Pons (tissue), 1 donor: ENCODE measurements at regions not wholly inside any gene's neighbourhood (a gene's known extent, or its start where the extent isn't known, plus 50 kb on each side); places are given as distances from the start of the nearest gene placed in this dataset.

Experiments used
- DNase-seq: peaks from one replicate; pipeline ENCODE4 v3.0.0-alpha.2; 2016; ENCODE audit warnings: low spot score

DNA sequence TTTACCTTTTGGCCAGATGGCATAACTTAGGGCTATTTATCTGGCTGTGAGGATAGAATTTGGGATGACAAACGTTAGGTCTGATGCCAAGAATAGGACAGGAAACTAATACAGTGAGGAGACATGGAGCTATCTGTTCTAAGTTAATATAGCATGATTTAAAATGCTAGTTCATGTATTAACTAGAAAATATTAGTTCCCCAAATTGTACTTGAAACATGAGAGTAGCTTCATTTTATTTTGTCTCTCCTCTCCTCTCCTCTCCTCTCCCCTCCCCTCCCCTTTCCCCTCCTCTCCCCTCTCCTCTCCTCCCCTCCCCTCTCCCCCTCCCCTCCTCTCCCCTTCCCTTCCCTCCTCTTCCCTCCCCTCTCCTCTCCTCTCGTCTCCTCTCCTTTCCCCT lies 101.1 kb upstream of the MYO16 start:
- DNase-seq, result no peak

DNA sequence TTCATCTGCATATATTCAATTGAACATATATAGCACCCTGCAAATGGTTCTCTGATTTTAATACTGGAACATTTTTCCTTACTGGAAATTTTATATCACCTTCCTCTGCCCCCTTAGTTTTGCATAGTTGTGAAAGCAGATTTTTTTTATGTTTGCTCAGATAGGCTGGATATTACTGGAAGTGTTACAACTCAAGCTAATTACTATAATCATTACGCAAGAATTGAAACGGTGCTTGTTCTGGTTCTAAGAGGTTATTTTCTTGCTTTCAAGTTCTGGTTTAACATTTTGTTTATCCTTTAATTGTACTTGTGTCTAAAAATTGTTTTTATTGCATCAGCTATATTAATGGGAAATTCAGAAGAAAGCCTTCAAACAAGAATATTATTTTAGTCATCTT lies 95.6 kb upstream of the MYO16 start:
- no peak for DNase-seq

DNA sequence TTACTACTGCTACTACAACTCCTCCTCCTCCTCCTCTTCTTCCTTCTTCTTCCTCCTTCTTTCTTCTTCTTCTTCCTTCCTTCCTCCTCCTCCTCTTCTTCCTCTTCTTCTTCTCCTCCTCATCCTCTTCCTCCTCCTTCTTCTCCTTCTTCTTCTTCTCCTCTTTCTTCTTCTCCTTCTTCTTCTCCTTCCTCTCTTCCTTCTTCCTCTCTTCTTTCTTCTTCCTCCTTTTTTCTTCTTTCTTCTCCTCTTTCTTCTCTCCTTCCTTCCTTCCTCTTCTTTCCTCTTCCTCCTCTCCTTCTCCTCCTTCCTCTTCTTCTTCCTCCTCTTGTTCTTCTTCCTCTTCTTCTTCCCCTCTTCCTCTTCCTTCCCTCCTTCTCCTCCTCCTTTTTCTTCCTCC lies 94.7 kb upstream of the MYO16 start:
- no peak for DNase-seq

DNA sequence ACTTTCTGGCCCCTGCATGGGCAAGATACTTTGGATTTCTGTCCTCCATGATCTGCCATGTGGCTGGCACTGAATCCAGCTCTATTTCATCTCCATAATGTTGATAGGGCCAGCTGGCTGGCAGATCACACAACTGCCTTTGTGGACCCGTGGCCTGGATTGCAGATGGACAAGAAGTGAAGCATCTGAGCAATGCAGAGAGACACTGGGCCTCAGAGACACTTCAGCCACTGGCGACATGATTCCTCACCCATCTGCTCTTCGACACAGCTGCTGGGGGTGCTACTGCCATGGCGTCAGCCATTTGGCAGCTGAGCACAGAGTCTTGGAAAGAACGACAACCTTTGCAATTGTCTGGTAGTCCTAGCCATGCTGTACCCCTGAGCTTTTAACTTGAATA lies 79.5 kb upstream of the MYO16 start:
- DNase-seq, result peak; percentile 15

DNA sequence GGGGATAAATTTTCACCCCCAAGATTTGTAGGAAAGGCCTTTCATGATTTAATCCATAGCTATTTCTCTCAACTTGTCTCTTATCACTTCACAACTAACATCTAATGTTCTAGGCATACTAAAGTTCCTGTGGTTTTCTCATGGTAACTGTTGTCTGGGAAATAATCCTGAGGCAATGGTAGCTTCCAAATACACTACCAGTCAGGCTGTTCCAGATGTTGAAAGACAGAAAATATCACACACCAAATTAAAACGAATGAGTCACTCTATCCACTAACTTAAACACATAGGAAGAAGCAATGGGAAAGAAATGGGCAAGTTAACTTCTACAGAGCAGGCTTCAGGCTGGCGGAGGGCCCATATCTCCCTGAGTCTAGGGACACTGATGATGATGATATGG lies 77.7 kb upstream of the MYO16 start:
- DNase-seq, result no peak

DNA sequence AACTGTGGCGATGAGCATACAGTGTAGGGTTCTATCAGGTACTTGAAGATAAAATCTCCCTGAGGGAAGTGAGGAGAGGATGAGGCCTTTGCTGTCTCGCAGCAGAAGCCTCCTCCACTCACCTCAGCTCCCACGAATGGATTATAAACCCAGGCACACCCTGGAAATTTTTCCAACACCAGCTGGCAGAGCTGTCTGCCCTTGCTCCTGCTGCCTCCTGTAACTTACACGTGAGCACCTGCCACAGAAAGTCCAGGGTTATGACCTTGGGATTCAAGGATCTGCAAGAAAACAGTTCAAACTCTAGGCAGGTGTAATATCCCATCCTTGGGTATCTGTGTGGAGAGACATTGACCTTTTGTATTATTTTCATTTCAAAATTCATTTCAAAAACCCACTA lies 70.9 kb upstream of the MYO16 start:
- no peak for DNase-seq

DNA sequence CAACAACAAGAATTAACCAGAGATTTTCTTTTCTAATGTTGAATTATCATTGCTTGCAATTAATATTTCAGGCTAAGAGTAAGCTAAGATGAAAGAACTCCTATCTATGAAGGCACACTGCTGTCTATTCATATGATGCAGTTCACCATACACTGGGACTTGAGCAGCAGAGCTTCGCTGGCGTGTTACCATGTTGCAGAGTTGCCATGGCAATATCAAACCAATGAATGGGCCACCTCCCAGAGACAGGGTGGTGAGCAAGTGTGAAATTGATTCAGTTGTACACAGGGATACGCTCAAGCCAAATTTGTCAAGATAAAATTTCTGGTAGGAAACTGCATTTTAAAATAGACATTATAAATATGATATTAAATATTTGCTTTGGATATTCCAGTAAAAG lies 69.3 kb upstream of the MYO16 start:
- DNase-seq, result no peak

DNA sequence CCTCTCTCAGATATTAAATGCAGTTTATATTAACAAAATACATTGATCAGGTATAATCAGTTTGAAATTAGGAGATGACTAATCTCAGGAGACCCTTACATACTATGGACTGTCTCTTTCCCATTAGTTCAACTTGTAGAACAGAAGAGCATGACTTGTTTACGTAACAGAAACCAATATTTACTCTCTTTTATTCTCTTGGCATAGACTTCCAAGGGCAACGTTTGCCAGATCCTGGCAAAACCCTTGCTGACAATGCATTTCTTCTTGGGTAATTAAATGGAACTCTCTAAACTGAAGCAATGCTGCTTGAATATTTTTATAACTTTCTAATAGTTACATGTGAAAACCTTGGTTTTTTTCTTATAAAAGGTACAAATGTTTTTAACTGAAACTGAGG lies 68.3 kb upstream of the MYO16 start:
- DNase-seq, result peak; percentile 11

DNA sequence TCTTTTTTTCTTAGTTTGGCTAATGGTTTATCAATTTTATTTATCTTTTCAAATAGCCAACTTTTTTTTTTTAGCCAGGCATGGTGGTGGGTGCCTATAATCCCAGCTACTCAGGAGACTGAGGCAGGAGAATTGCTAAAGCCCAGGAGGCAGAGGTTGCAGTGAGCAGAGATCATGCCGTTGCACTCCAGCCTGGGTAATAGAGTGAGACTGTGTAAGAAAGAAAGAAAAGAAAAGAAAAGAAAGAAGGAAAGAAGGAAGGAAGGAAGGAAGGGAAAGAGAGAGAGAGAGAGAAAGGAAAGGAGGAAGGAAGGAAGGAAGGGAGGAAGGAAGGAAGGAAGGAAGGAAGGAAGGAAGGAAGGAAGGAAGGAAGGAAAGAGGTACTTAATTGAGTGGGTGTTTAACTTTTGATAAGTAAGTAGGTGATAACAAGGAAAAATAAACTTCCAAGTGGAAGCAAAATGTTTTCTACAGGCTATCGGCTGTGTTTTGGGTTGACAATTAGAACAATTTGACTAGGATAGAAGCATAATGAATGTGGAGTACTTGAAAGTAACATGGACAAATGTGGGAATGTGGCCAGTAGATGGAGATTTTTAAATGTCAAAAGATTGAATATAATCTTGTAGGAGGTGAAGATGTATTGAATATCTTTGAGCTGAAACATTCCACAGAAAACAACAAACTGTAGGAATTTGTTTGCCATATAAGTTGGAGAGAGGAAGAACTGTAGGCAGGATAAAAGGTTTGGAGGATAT lies 62.8 kb upstream of the MYO16 start:
- no peak for DNase-seq

- DNase-seq, result no peak
Measured at GRCh38 chr13:108572782-108573211, 56.6 kb upstream of the MYO16 start.

DNA sequence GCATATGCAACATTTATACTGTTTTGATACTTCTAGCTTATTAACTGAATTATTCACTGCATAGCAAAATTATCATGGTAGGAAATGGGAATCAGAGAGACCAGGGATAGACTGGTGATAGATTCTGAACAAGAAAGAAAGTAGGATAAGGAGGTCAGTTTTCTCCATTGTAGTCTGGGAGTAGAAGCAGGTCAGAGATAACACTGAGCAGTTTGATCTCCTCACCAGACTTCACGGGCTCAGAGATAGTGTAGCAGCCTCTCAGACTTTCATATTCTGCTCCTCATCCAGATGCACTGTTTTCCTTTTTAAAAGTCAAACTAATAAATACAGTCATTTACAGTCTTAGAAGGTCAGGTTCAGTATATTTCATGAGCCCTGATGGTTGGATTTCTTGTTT lies 56.0 kb upstream of the MYO16 start:
- DNase-seq, result no peak

DNA sequence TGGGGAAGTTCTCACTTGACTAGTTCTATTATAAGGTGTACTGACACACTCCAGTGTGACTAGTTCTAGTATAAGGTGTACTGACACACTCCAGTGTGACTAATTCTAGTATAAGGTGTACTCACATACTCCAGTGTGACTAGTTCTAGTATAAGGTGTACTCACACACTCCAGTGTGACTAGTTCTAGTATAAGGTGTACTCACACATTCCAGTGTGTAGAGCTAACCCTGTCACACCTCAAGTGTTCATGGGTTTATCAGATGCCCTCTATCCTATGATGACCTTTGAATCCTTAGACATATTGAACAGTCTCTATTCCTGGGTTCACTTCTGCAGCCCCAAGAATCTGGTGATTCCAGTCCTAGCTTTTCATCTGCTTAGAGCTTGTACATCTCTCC lies 54.6 kb upstream of the MYO16 start:
- DNase-seq, result no peak

GRCh38 chr13:108575430-108575829 lies 54.0 kb upstream of the MYO16 start:
- no peak for DNase-seq
